ENCODE measurements at regions not wholly inside any gene's neighbourhood (a gene's known extent, or its start where the extent isn't known, plus 50 kb on each side); places are given as distances from the start of the nearest gene placed in this dataset.

- TF ChIP-seq POLR2A (IDR thresholded peaks at IDR 0.05) (no peak), CTCF (IDR thresholded peaks at IDR 0.05) (no peak)
These were observed 159.2 kb downstream of the SPRY1 start for GRCh38 chr4:123555807-123556273.
